GM12864 (cell line): ENCODE measurements at regions not wholly inside any gene's neighbourhood (a gene's known extent, or its start where the extent isn't known, plus 50 kb on each side); places are given as distances from the start of the nearest gene placed in this dataset.

Experiments used
- DNase-seq: peaks from one replicate; pipeline ENCODE4 v3.0.0-alpha.2; 2011; ENCODE audit warnings: low read depth
- H3K4me3 ChIP-seq: 2 replicates; pipeline ENCODE4 v1.5.1; 2011; ENCODE audit warnings: mild to moderate bottlenecking, low read depth, low read length, control low read depth
- TF ChIP-seq, protein P1 (sequence below): IDR thresholded peaks from 2 replicates; pipeline ENCODE4 v1.5.1; 2011; ENCODE audit warnings: low read depth, mild to moderate bottlenecking, moderate library complexity, low read length, control low read depth, inconsistent platforms; ENCODE audit errors: missing control alignments

DNA sequence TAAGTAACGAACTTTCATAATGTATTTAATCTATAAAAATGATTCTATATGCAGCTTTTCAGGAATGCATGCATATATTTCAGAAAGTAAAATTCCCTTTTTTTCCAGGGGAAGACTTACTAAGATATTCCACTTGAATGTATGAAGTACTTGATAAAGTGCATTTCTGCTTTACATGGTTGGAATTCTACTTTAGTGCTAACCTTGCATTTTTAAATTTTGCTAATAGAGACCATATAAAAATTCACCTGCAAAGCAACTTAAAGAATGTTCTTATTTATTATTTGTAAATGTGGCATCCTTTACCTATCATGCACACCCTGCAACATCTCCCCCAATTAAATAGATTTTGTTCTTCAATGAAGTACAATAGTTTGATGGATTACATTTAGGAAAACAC lies 392.8 kb downstream of the KCNJ2 start:
- DNase-seq = no peak
- TF ChIP-seq, protein P1, sequence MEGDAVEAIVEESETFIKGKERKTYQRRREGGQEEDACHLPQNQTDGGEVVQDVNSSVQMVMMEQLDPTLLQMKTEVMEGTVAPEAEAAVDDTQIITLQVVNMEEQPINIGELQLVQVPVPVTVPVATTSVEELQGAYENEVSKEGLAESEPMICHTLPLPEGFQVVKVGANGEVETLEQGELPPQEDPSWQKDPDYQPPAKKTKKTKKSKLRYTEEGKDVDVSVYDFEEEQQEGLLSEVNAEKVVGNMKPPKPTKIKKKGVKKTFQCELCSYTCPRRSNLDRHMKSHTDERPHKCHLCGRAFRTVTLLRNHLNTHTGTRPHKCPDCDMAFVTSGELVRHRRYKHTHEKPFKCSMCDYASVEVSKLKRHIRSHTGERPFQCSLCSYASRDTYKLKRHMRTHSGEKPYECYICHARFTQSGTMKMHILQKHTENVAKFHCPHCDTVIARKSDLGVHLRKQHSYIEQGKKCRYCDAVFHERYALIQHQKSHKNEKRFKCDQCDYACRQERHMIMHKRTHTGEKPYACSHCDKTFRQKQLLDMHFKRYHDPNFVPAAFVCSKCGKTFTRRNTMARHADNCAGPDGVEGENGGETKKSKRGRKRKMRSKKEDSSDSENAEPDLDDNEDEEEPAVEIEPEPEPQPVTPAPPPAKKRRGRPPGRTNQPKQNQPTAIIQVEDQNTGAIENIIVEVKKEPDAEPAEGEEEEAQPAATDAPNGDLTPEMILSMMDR = no peak
- no peak overlapping the region for H3K4me3 ChIP-seq

DNA sequence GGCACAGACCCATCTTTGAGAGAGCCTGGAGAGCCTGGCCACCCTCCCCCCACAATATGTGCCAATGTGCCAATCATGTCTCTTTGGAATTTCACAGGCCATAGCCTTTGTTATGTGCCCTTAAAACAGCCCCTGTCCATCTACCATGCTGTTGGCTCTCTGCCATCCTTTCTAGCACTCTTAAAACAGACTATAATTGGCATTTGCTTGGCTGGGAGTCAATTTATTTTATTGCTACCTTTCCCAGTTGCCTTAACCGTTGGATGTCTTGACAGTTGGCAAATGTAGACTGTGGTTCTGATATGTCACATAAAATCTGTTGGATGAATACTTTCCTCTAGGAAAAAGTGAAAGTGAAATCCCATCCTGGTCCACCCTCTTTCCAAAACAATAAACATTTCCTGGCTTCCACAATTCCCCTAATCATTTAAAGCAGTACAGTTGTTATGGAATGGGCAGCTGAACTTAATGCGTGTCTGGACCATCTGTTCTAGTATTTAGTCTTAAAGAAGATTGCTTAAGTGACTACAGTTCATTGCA lies 394.0 kb downstream of the KCNJ2 start:
- no peak for DNase-seq
- H3K4me3 ChIP-seq = no peak overlapping the region
- TF ChIP-seq, protein P1 = no peak

DNA sequence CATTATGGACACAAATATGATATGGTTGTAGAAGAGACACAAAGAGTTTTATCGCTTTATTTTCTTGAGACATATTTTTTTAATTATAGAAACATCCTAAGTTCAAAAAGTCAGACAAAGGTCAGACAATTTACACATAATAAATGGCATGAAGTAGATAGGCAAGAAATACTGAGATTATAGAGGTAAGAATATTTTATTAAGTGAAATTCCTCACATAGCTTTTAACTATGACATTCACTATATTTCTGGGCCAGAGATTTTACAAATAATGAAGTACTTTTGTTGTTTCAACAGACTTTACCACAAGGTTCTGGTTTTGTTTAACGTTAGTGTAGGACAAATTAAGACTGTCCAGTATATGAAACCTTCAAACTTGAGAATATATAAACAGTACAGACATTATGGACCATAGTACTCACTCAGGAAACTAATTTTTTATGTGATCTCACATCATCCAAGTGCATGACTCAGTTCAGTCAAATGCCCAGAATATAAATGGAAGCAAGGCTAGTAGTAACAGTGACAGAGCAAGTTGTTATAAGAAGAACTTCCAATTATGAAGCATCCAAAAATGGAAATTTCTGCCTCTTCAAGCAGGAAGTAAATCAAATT lies 394.8 kb downstream of the KCNJ2 start:
- no peak for DNase-seq
- TF ChIP-seq, protein P1 = no peak
- no peak overlapping the region for H3K4me3 ChIP-seq

DNA sequence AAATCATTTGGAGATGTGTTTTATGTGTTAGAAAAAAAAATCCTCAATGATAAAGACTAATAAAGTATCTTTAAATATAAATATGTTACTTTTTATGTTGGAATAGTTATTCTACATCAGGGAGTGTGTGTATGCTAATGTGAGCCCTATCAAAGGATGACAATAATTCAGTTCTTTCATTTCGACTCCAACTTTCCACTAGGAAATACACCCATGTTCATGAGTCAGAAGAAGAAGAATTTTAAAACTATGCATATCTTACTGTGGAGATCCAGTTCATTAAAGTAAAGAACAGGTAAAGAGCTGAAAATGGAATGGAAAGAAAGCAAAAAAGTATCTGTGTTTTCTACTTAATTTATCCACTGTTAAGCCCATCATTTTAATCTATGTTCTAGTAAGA lies 399.8 kb downstream of the KCNJ2 start:
- TF ChIP-seq, protein P1 = no peak
- no peak overlapping the region for H3K4me3 ChIP-seq
- DNase-seq = no peak

DNA sequence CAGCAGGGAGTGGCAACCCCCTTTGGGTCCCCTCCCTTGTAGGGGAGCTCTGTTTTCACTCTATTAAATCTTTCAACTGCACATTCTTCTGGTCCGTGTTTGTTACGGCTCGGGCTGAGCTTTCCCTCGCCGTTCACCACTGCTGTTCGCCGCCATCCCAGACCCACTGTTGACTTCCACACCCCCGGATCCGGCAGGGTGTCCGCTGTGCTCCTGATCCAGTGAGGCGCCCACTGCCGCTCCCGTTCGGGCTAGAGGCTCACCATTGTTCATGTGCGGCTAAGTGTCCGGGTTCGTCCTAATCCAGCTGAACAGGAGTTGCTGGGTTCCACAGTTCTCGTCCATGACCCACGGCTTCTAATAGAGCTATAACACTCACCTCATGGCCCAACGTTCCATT lies 408.1 kb downstream of the KCNJ2 start:
- TF ChIP-seq, protein P1 = no peak
- H3K4me3 ChIP-seq = no peak overlapping the region
- DNase-seq = no peak

DNA sequence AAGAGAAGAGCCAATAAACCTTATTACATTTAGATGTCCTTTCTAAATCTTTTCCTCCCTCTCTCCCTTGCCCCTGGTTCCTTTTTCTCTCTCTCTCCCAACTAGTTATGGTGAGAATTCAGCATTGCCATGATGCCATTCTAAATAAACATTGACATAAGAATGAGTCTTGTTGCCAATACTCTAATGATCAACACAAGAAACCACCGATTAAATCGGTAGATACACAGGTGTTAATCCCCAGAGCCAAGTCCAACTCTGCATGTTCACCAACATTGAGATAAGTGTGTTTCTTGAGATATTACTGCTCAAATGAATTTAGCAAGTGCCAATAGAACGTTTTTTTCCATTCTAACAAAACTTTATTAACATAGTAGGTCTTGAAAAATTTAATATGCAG lies 412.1 kb downstream of the KCNJ2 start:
- DNase-seq = no peak
- no peak overlapping the region for H3K4me3 ChIP-seq
- TF ChIP-seq, protein P1 = no peak

DNA sequence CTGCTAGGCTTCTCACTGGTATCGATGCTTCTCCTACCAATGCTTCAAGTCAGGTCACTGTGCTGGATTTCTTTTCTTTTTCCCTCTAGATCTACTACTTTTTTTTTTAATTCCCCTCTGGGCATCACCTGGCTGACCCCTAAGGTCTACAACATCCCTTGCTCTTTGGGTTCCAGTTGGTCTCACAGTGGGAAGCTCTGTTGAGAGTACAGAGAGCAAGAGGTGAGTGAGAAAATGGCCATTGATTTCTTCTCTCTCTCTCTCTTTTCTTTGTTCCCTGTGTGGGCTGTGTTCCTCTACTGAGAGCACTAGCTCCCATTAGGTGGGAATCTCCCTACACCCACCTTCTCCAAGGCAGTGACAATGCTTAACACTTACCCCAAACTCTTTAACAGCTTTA lies 413.4 kb downstream of the KCNJ2 start:
- TF ChIP-seq, protein P1 = no peak

More for the DNA sequence above, 413.4 kb downstream of the KCNJ2 start:
- DNase-seq = no peak
- H3K4me3 ChIP-seq = no peak overlapping the region
